ENCODE measurements at regions not wholly inside any gene's neighbourhood (a gene's known extent, or its start where the extent isn't known, plus 50 kb on each side); places are given as distances from the start of the nearest gene placed in this dataset.

DNA sequence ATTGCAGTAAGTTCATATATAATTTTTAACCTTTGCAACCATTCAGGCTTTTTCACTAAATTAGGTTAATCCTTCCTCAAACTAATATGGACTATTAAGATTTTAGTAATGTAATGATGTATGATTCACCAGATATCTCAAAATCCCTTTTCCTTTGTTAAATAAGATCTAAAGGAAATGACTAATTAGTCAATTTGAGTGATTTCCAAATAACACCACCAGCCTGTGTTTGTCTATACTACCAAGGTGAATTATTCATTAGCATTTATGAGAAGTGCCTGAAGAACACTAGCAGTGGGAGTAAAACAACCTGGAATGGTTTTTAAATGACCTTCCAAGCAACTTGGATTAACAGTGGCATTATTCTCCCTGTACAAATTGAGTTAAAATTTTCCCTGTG is 670.6 kb upstream of the PKN2 start:
- TF ChIP-seq, protein P1, sequence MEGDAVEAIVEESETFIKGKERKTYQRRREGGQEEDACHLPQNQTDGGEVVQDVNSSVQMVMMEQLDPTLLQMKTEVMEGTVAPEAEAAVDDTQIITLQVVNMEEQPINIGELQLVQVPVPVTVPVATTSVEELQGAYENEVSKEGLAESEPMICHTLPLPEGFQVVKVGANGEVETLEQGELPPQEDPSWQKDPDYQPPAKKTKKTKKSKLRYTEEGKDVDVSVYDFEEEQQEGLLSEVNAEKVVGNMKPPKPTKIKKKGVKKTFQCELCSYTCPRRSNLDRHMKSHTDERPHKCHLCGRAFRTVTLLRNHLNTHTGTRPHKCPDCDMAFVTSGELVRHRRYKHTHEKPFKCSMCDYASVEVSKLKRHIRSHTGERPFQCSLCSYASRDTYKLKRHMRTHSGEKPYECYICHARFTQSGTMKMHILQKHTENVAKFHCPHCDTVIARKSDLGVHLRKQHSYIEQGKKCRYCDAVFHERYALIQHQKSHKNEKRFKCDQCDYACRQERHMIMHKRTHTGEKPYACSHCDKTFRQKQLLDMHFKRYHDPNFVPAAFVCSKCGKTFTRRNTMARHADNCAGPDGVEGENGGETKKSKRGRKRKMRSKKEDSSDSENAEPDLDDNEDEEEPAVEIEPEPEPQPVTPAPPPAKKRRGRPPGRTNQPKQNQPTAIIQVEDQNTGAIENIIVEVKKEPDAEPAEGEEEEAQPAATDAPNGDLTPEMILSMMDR (IDR thresholded peaks at IDR 0.05), result no peak
- TF ChIP-seq POLR2A (IDR thresholded peaks at IDR 0.05), result no peak
